Endothelial cell of umbilical vein (primary cell): ENCODE measurements at regions not wholly inside any gene's neighbourhood (a gene's known extent, or its start where the extent isn't known, plus 50 kb on each side); places are given as distances from the start of the nearest gene placed in this dataset.

Source experiments
- BruUV-seq: library from RNA; stranded (reverse); fragments of 400-500 nt; replicated peaks from 2 replicates; lab custom pipeline; 2021; lab: Mats Ljungman, UMichigan
- CTCF ChIA-PET: fragments of 300-600, 350-600 bp; sonication (Branson Sonifier 250); formaldehyde crosslinking; loops from one replicate; lab custom pipeline; 2021; ENCODE audit warnings: antibody characterized with exemption, inconsistent platforms; lab: Charles Lee
- POLR2A ChIA-PET: fragments of 300-600, 350-600 bp; sonication (Branson Sonifier 250); formaldehyde crosslinking; loops from one replicate; lab custom pipeline; 2021; ENCODE audit warnings: antibody characterized with exemption, inconsistent platforms; lab: Charles Lee
- DNase-seq: peaks from one replicate; pipeline ENCODE4 v3.0.0-alpha.2; 2011; ENCODE audit warnings: low read depth, low spot score
- FAIRE-seq: peaks from 2 replicates; lab custom pipeline; 2011; peaks lifted over from hg19 to GRCh38; lab: Jason Lieb, UNC
- H2AFZ ChIP-seq: 2 replicates; pipeline ENCODE4 v1.6.0; 2012; ENCODE audit warnings: low read depth, low read length, control low read depth, inconsistent platforms
- H3K27ac ChIP-seq: 2 replicates; pipeline ENCODE4 v1.5.1; 2011; ENCODE audit warnings: low read depth, mild to moderate bottlenecking, control low read depth, low read length, moderate library complexity; ENCODE audit not compliant: insufficient read depth
- H3K27me3 ChIP-seq, 2 experiments: 2 replicates each; pipeline versions ENCODE4 v1.6.0 to v1.6.1; 2011; ENCODE audit warnings: low read length in 2 of 2, mixed read lengths in 1 of 2; ENCODE audit not compliant: control insufficient read depth in 2 of 2, insufficient read depth in 2 of 2
- H3K36me3 ChIP-seq, 2 experiments: 2 replicates in 1 of 2; 3 replicates in 1 of 2; pipeline ENCODE4 v1.5.1; 2011; ENCODE audit warnings: low read length in 2 of 2, mild to moderate bottlenecking in 1 of 2, moderate library complexity in 1 of 2; ENCODE audit not compliant: control insufficient read depth in 2 of 2, insufficient read depth in 2 of 2; ENCODE audit errors: extremely low read depth in 1 of 2
- H3K4me1 ChIP-seq: 3 replicates; pipeline ENCODE4 v1.5.1; 2011; ENCODE audit warnings: mild to moderate bottlenecking, low read length; ENCODE audit not compliant: control insufficient read depth, insufficient read depth; ENCODE audit errors: extremely low read depth
- H3K4me2 ChIP-seq: 2 replicates; pipeline ENCODE4 v1.6.1; 2011; ENCODE audit warnings: low read length, control low read depth, mixed read lengths; ENCODE audit not compliant: insufficient read depth
- H3K4me3 ChIP-seq, 3 experiments: fragments of 200-600 bp in 1 of 3; sonication (generic), shearing (Covaris generic) in 1 of 3; replicated peaks in 1 of 3; 2 replicates each; pipeline ENCODE4 v1.5.1; 2011 to 2016; ENCODE audit warnings: control low read depth in 3 of 3, low read length in 3 of 3, mild to moderate bottlenecking in 2 of 3, inconsistent platforms in 1 of 3, low read depth in 1 of 3, moderate library complexity in 1 of 3; ENCODE audit not compliant: insufficient read depth in 1 of 3
- H3K79me2 ChIP-seq: 2 replicates; pipeline ENCODE4 v1.6.0; 2012; ENCODE audit warnings: low read length, inconsistent platforms; ENCODE audit not compliant: control insufficient read depth, insufficient read depth
- H3K9ac ChIP-seq: replicated peaks from 2 replicates; pipeline ENCODE3; 2011; ENCODE audit warnings: low read length, control low read depth; ENCODE audit not compliant: insufficient read depth; ENCODE audit errors: extremely low read depth
- H3K9me1 ChIP-seq: replicated peaks from 3 replicates; pipeline ENCODE4 v1.6.0; 2011; ENCODE audit warnings: mild to moderate bottlenecking, low read length; ENCODE audit not compliant: control insufficient read depth, insufficient read depth; ENCODE audit errors: extremely low read depth
- H3K9me3 ChIP-seq: replicated peaks from 2 replicates; pipeline ENCODE4 v1.5.1; 2012; ENCODE audit warnings: low read length, inconsistent platforms; ENCODE audit not compliant: control insufficient read depth, insufficient read depth
- H4K20me1 ChIP-seq: replicated peaks from 2 replicates; pipeline ENCODE3; 2011; ENCODE audit warnings: mild to moderate bottlenecking, low read length; ENCODE audit not compliant: control insufficient read depth, insufficient read depth; ENCODE audit errors: extremely low read depth
- EZH2 ChIP-seq: IDR thresholded peaks from 2 replicates; pipeline ENCODE4 v1.6.1; 2012; ENCODE audit warnings: borderline replicate concordance, low read depth, mild to moderate bottlenecking, moderate library complexity, low read length, inconsistent platforms; ENCODE audit not compliant: severe bottlenecking
- JUN ChIP-seq: IDR thresholded peaks from 2 replicates; pipeline ENCODE4 v1.6.1; 2011; ENCODE audit warnings: borderline replicate concordance, low read depth; ENCODE audit not compliant: insufficient read length, insufficient read depth
- MYC ChIP-seq: IDR thresholded peaks from one replicate; pipeline ENCODE4 v1.6.1; 2011; ENCODE audit warnings: mild to moderate bottlenecking, low read depth, low read length
- POLR2AphosphoS5 ChIP-seq: IDR thresholded peaks from 2 replicates; pipeline ENCODE4 v1.6.1; 2012; ENCODE audit warnings: low read depth, mild to moderate bottlenecking, control low read depth, low read length, moderate library complexity; ENCODE audit not compliant: insufficient read depth
- dilution Hi-C: fragments of 300-500 bp; cut with MboI; formaldehyde crosslinking; loops from one replicate; pipeline ENCODE4 v1.15.0; 2019; ENCODE audit warnings: low sequenced_read_pairs; ENCODE audit not compliant: extremely low pct_ligation_motif_present
- intact Hi-C: fragments of 100-400 bp; cut with micrococcal nuclease; formaldehyde crosslinking; loops from one replicate; pipeline ENCODE4 v1.10.0; 2022
- TF ChIP-seq, protein P1 (sequence below), 2 donors: IDR thresholded peaks; 1 replicate in 1 of 2; 2 replicates in 1 of 2; pipeline ENCODE4 v1.5.1; 2011; ENCODE audit warnings: low read length in 2 of 2, mild to moderate bottlenecking in 2 of 2, moderate library complexity in 2 of 2, control low read depth in 1 of 2, inconsistent platforms in 1 of 2, low read depth in 1 of 2; ENCODE audit not compliant: insufficient read depth in 1 of 2; ENCODE audit errors: extremely low read depth in 1 of 2
- TF ChIP-seq, protein P2 (sequence below): IDR thresholded peaks from 2 replicates; pipeline ENCODE4 v1.6.1; 2011; ENCODE audit not compliant: insufficient read depth, insufficient read length

DNA sequence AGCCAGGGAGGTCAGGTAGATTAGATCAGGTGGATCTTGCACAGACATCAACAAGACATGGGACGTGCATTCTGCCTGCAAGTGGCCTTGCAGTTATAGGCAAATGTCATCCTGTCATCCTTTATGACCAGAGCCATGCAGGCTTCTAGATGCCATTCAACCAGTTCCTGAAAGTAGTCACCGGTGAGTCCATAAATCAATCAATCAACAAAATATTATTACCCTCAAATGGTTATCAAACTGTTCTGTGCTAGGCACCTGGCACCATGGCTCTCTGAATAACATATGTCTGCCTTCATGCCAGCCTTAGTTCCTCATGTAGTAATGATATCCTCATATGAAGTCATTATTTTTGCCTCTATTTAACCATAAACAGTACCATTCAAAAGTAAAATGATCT is 146.9 kb downstream of the TOMM20 start:
- Histone ChIP-seq H3K27ac (peak overlapping the region; percentile 88), H3K9me3 (no peaks in the 10 kb centered on the region), H3K79me2 (no peaks in the 10 kb centered on the region), H3K4me3 (no peak overlapping the region), H3K9ac (no peak overlapping the region), H3K4me1 (peaks cover 76% of the 10 kb centered on the region), H3K27me3 (no peaks in the 10 kb centered on the region), H4K20me1 (no peaks in the 10 kb centered on the region), H3K9me1 (no peaks in the 10 kb centered on the region), H3K4me2 (no peak overlapping the region), H2AFZ (no peak overlapping the region), H3K36me3 (no peaks in the 10 kb centered on the region)
- BruUV-seq = no TSS peak
- CTCF ChIA-PET = interaction anchor here (1.7 kb wide), 1 partner anchor 102 kb away, joined by 10 read pairs; no protein-coding TSS in a partner anchor
- intact Hi-C loops (loop anchor here (2.0 kb wide), 1 partner anchor 15 kb away; no protein-coding TSS in a partner anchor), dilution Hi-C loops (loop anchor here (25.0 kb wide), 1 partner anchor 369 kb away; the partner anchor contains the start of gene IRF2BP2)
- DNase-seq (no peak), FAIRE-seq (no peak)
- TF ChIP-seq JUN = no peak
- TF ChIP-seq, protein P1, sequence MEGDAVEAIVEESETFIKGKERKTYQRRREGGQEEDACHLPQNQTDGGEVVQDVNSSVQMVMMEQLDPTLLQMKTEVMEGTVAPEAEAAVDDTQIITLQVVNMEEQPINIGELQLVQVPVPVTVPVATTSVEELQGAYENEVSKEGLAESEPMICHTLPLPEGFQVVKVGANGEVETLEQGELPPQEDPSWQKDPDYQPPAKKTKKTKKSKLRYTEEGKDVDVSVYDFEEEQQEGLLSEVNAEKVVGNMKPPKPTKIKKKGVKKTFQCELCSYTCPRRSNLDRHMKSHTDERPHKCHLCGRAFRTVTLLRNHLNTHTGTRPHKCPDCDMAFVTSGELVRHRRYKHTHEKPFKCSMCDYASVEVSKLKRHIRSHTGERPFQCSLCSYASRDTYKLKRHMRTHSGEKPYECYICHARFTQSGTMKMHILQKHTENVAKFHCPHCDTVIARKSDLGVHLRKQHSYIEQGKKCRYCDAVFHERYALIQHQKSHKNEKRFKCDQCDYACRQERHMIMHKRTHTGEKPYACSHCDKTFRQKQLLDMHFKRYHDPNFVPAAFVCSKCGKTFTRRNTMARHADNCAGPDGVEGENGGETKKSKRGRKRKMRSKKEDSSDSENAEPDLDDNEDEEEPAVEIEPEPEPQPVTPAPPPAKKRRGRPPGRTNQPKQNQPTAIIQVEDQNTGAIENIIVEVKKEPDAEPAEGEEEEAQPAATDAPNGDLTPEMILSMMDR (IDR thresholded peaks at IDR 0.05; ENCODE audit: extremely low read depth in 1 of 2, insufficient read depth in 1 of 2, low read depth in 1 of 2, low read length in 2 of 2) = no peak
- no peak for TF ChIP-seq MYC
- TF ChIP-seq POLR2AphosphoS5 = no peak
- TF ChIP-seq EZH2 = no peak
- TF ChIP-seq, protein P2, sequence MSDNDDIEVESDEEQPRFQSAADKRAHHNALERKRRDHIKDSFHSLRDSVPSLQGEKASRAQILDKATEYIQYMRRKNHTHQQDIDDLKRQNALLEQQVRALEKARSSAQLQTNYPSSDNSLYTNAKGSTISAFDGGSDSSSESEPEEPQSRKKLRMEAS = no peak
- POLR2A ChIA-PET = no interaction called here
